Left lobe of liver (tissue), 2 donors: ENCODE measurements at regions not wholly inside any gene's neighbourhood (a gene's known extent, or its start where the extent isn't known, plus 50 kb on each side); places are given as distances from the start of the nearest gene placed in this dataset.
"Not testable (repeated sequence)": the region's sequence is repeated elsewhere in the genome, so short reads cannot be mapped to it uniquely, and the experiment has no call there.

Experiments
- ATAC-seq: fragments of 200-7000 bp; cut with Tn5 transposase; one replicate; pipeline ENCODE4 v1.9.1; 2020; ENCODE audit warnings: mild to moderate bottlenecking, moderate library complexity
- DNase-seq: peaks from one replicate; pipeline ENCODE4 v3.0.0-alpha.2; 2020; ENCODE audit warnings: low spot score
- donor health status: DM: no; HTN: no; CAD: no; lungs with moderate emphysema.
- donor health status: DM: no; HTN: yes; CAD: no.

- not testable (repeated sequence) for DNase-seq, ATAC-seq
Observed at GRCh38 chr10:21366108-21366507, 159.4 kb downstream of the SKIDA1 start.

- DNase-seq (peak; percentile 54), ATAC-seq (peak; percentile 88)
Observed at GRCh38 chr10:21364196-21365114, 161.0 kb downstream of the SKIDA1 start.

DNA sequence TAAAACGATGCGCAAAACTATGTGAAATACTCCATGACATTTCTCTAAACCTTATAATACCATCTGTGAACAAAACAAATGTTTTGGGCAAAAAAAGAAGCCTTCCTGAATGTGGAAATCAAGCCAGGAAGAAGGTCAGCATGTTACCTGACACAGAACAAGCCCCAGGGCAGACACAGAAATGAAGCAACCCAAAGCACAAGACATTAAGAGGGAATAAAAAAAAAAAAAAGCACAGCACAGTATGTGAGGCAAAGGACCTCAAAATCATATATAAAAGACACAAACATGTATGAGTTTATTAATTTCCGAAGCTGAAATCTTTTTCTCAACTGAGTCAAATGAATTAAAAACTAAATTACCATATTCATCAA lies 161.8 kb downstream of the SKIDA1 start:
- no peak for ATAC-seq
- DNase-seq, result no peak

DNA sequence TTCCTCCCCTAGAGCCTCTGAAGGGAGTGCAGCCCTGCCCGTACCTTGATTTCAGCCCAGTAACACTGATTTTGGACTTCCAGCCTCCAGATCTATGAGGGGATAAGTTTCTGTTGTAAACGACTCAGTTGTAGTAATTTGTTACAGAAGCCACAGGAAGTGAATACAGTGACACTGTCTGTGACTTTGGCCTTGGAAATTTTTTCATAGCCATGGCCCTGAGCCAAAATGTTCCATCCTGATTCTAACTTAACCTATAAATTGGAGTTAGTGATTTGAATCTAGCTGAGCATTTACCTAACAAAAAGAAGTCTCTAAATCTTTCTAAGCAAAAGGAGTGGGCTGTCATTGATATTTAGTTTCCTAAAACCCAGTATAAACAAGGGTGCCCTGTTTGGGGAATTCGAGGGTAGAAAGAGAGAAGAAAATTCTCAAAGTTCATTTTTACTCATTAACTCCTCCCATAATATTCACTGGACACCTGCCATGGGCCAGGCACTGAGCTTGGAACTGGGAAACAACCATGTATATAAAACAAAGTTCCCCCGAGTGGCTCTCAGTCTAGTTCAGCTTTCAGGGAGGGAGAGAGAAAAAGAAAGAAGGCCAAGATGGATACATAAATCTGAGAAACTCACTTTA lies 162.3 kb downstream of the SKIDA1 start:
- no peak for DNase-seq
- no peak for ATAC-seq

GRCh38 chr10:21359202-21359601 lies 166.3 kb downstream of the SKIDA1 start:
- DNase-seq, result no peak
- no peak for ATAC-seq

DNA sequence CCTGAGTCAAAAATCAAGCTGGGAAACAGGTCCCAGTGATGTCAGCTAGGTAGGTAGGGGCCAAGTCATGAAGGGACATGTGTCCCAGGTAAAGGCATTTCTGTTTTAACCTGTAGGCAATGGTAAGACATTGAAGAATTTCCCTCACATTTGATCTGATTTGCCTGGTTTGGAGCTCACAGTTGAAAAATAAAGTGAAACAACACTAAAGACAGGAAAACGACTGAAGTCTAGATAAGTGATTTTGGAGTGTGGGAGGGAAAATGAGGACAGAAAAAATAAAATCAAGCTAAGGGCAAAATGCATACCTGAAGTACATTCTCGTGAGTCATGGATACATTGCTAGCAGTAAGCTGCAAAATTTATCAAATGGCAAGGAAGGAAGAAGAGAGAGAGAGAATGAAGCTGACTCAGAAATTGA lies 169.9 kb downstream of the SKIDA1 start:
- ATAC-seq, result no peak
- DNase-seq, result no peak

GRCh38 chr10:21352886-21353285 lies 172.6 kb downstream of the SKIDA1 start:
- ATAC-seq (no peak), DNase-seq (no peak)

DNA sequence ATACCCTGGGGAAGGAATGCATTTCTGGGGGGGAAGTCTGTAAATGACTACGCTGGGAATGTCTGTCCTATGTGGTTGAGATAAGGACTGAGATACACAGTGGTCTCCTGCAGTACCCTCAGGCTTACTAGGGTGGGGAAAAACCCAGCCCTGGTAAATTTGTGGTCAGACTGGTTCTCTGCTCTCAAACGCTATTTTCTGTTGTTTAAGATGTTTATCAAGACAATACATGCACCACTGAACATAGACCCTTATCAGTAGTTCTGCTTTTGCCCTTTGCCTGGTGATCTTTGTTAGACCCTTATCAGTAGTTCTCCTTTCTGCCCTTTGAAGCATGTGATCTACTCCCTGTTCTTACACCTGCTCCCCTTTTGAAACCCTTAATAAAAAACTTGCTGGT lies 173.9 kb downstream of the SKIDA1 start:
- ATAC-seq, DNase-seq: not testable (repeated sequence)

- ATAC-seq (no peak), DNase-seq (no peak)
Observed at GRCh38 chr10:21349912-21350286, 175.6 kb downstream of the SKIDA1 start.

- ATAC-seq, result no peak
Observed at GRCh38 chr10:21347785-21348170, 177.7 kb downstream of the SKIDA1 start.

DNA sequence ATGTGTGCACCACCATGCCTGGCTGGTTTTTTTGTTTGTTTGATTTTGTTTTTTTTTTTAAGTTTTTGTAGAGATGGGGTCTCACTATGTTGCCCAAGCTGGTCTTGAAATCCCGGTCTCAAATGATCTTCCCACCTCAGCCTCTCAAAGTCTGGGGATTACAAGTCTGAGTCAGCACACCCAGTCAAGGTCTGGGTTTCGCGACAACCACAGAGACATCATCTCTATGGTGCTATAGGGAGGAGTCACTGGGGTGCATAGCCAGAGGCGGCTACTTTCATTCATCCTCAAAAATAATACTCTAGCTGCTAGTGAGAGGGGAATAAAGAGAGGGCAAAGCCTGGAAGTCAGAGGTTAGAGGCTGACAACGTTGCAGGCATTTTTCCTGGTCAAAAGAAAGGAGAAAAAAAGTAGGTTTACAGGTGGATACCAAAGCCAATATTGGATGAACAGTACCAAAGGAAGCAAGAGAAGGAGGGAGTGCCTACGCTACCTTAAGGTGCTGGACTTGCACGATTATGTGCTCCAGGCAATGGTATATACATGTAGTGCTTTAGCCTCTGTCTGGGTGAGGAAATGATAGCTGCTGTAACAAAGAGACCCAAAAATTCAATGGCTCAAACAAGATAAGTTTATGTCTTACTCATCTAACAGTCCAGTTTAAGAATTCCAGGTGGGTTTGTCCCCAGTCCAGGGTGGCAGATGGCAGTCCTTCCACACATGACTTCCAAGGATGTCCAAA lies 178.3 kb downstream of the SKIDA1 start:
- DNase-seq, result no peak
- ATAC-seq, result no peak

More at GRCh38 chr10:21347785-21348170, 177.7 kb downstream of the SKIDA1 start:
- no peak for DNase-seq

DNA sequence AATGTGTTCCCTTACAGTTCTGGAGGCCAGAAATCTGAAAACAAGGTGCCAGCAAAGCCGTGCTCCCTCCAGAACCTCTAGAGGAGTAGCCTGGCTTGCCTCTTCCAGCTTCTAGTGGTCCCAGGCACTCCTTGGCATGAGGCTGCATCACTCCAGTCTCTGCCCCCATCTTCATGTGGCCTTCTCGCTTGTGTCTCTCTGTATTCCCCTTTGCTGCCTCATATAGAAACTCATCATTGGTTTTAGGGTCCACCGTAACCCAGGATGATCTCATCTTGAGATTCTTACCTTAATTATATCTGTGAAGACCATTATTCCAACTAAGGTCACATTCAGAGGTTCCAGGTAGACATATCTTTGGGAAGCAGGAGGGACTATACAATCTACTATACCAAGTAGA lies 182.4 kb downstream of the SKIDA1 start:
- no peak for ATAC-seq

DNA sequence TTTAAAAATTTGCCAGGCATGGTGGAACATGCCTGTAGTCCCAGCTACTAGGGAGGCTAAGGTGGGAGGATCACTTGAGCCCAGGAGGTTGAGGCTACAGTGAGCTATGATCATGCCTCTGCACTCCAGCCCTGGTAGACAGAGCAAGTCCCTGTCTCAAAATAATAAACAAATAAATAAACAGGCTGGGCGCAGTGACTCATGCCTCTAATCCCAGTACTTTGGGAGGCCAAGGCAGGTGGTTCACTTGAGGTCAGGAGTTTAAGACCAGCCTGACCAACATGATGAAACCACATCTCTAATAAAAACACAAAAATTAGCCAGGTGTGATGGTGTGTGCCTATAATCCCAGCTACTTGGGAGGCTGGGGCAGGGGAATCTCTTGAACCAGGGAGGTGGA lies 183.0 kb downstream of the SKIDA1 start:
- DNase-seq, ATAC-seq: not testable (repeated sequence)

More for the DNA sequence above, 182.4 kb downstream of the SKIDA1 start:
- no peak for DNase-seq

- ATAC-seq (no peak), DNase-seq (no peak)
Observed at GRCh38 chr10:21340331-21340730, 185.2 kb downstream of the SKIDA1 start.

DNA sequence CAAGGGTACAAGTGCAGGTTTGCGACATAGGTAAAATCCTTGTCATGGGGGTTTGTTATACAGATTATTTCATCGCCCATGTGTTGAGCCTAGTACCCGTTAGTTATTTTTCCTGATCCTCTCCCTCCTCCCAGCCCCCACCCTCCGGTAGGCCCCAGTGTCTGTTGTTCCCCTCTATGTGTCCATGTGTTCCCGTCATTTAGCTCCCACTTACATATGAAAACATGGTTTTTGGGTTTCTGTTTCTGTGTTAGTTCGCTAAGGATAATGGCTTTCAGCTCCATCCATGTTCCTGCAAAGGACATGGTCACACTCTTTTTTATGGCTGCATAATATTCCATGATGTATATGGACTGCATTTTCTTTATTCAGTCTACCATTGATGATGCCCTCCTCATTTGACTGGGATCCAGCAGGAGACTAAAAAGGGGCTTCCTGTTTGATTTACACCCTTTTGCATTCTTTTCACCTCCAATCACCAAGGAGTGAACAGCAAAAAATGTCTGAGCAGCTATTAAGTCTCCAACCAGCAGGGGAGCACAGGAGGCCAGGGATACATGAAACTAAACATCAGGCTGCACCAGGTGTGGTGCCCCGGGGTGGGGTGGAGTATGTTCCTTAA lies 188.2 kb downstream of the SKIDA1 start:
- ATAC-seq (no peak), DNase-seq (no peak)

DNA sequence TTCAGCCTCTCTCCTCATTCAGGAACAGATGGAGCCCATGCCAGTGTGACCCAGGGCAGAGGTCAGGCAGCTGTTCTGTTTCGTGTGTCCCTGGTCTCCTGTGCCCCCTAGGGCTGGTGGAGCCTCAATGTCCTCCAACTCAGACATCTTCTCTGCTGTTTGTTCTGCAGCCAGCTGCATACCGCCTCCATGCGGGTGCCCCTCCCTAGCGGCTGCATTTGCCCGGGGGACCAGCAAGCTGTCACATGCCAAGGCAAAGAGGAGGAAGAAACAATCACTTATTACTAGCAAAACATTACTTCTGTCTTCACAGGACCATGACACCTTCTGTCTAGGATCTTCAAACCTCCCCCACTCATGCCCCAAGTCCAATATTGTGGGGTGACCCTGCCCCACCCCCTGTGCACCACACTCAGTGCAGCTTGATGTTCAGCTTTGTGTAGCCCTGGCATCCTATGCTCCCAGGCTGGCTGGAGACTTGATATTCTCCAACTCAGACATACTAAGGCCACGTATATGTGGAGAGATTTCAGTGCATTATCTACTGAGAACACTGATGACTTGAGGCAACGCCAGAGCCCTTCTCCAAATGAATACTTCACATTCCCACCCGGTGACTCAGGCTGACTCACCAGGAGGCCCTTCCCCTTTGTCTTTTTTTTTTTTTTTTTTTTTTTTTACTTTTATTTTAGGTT lies 188.9 kb downstream of the SKIDA1 start:
- no peak for ATAC-seq
- DNase-seq, result no peak

- ATAC-seq, result no peak
- no peak for DNase-seq
Observed at GRCh38 chr10:21334891-21335696, 190.4 kb downstream of the SKIDA1 start.

- no peak for DNase-seq
- ATAC-seq, result peak; percentile 58
Observed at GRCh38 chr10:21330628-21331020, 194.9 kb downstream of the SKIDA1 start.

- ATAC-seq, result no peak
- DNase-seq, result no peak
Observed at GRCh38 chr10:21329995-21330627, 195.4 kb downstream of the SKIDA1 start.
